ENCODE measurements at regions not wholly inside any gene's neighbourhood (a gene's known extent, or its start where the extent isn't known, plus 50 kb on each side); places are given as distances from the start of the nearest gene placed in this dataset.

GRCh38 chrX:74248889-74249288 is 55.1 kb upstream of the ZCCHC13 start:
- Histone ChIP-seq H4K5ac (ENCODE audit: low read depth, low read length) (peak overlapping the region; percentile 86; the same call in 1 of the 2 replicates), H3K9me3 (ENCODE audit: control insufficient read depth, insufficient read depth, low read length) (no peaks in the 10 kb centered on the region), H4K91ac (ENCODE audit: insufficient read depth, low read depth, low read length) (no peak overlapping the region), H3K4me3 (ENCODE audit: insufficient read depth, low read depth, low read length) (no peak overlapping the region), H3K9ac (ENCODE audit: low read depth, low read length) (no peak overlapping the region), H2BK120ac (ENCODE audit: low read depth, low read length) (no peak overlapping the region), H3K14ac (replicated peaks; ENCODE audit: low read depth, low read length) (no peak overlapping the region), H3K4ac (ENCODE audit: low read depth, low read length) (no peak overlapping the region), H2AK9ac (replicated peaks; ENCODE audit: low read depth, low read length, poor library complexity) (peak overlapping the region; percentile 55), H3K56ac (ENCODE audit: extremely low read depth, insufficient read depth, low read length) (no peak overlapping the region), H4K8ac (ENCODE audit: low read depth in 2 of 2, low read length in 2 of 2) (no peak overlapping the region), H3K79me1 (ENCODE audit: low read depth in 1 of 2, low read length in 2 of 2) (peaks cover 4 to 16% of the 10 kb centered on the region in 2 experiments; a peak in 3 of 4 replicates), H3K18ac (ENCODE audit: low read depth, low read length) (no peak overlapping the region), H3K23ac (ENCODE audit: low read depth, low read length) (no peak overlapping the region), H2BK20ac (ENCODE audit: low read depth, low read length) (0 out of 2 replicates have a peak overlapping the region, but pooled peaks have one; percentile 45), H2AFZ (replicated peaks; ENCODE audit: low read length, poor library complexity) (no peak overlapping the region), H4K20me1 (ENCODE audit: insufficient read depth, low read length) (no peaks in the 10 kb centered on the region), H2AK5ac (ENCODE audit: low read depth, low read length) (no peak overlapping the region), H2BK5ac (ENCODE audit: low read depth, low read length, poor library complexity, severe bottlenecking) (no peak overlapping the region), H3K9me1 (ENCODE audit: insufficient read depth, low read length) (peaks cover 7% of the 10 kb centered on the region; the same call in 1 of the 2 replicates), H3K27ac (ENCODE audit: insufficient read depth, low read length) (peak overlapping the region; percentile 75; the same call in 1 of the 2 replicates), H3K27me3 (ENCODE audit: control insufficient read depth, insufficient read depth, low read length) (no peaks in the 10 kb centered on the region), H3K36me3 (ENCODE audit: control insufficient read depth, insufficient read depth, low read length) (peaks cover 2% of the 10 kb centered on the region), H2BK15ac (ENCODE audit: low read depth, low read length) (no peak overlapping the region), H3K4me2 (ENCODE audit: low read depth, low read length) (no peak overlapping the region), H3K4me1 (ENCODE audit: control insufficient read depth, insufficient read depth, low read length) (peaks cover 12% of the 10 kb centered on the region)
- no peak for ATAC-seq (ENCODE audit: low read depth)
- TF ChIP-seq SMC3 (IDR thresholded peaks at IDR 0.05; ENCODE audit: low read depth, low read length) (no peak), RAD21 (IDR thresholded peaks at IDR 0.05; ENCODE audit: low read length) (no peak), ELK1 (IDR thresholded peaks at IDR 0.05; ENCODE audit: borderline replicate concordance, low read depth, low read length) (no peak), FOS (IDR thresholded peaks at IDR 0.05; ENCODE audit: low read depth, low read length) (no peak), USF2 (IDR thresholded peaks at IDR 0.05; ENCODE audit: low read depth, low read length) (no peak), RFX5 (IDR thresholded peaks at IDR 0.05; ENCODE audit: low read depth, low read length) (no peak), CHD1 (IDR thresholded peaks at IDR 0.05; ENCODE audit: low read depth, low read length) (no peak), CEBPB (IDR thresholded peaks at IDR 0.05; ENCODE audit: low read depth, low read length) (no peak), CTCF (conservative IDR thresholded peaks at IDR 0.05; ENCODE audit: low read depth, low read length) (no peak), MXI1 (IDR thresholded peaks at IDR 0.05; ENCODE audit: borderline replicate concordance, low read depth, low read length) (no peak), BHLHE40 (IDR thresholded peaks at IDR 0.05; ENCODE audit: low read depth, low read length) (no peak), RCOR1 (IDR thresholded peaks at IDR 0.05; ENCODE audit: insufficient replicate concordance, low read length) (no peak), NFE2L2 (IDR thresholded peaks at IDR 0.05; ENCODE audit: low read depth, low read length) (no peak), MAFK (IDR thresholded peaks at IDR 0.05; ENCODE audit: low read depth, low read length) (no peak), POLR2A (IDR thresholded peaks at IDR 0.05; ENCODE audit: low read depth, low read length) (no peak), MAZ (IDR thresholded peaks at IDR 0.05; ENCODE audit: borderline replicate concordance, low read depth, low read length) (no peak)
- ChIA-PET CTCF (no interaction called here), POLR2A (ENCODE audit: unreplicated experiment) (no interaction called here)
- no TSS peak for BruUV-seq (replicated peaks)
- DNase-seq, result no peak
- intact Hi-C loops (cut with micrococcal nuclease) (no loop called here), in situ Hi-C loops (cut with MboI; ENCODE audit: low sequenced_read_pairs) (no loop called here), dilution Hi-C loops (cut with HindIII; ENCODE audit: low sequenced_read_pairs, unreplicated experiment) (no loop called here)
- WGBS, 2 experiments (ENCODE audit: extremely low coverage in 2 of 2, insufficient read length in 1 of 2), result no CpG with 5 or more reads among the region's 4 CpGs

Data from IMR-90 (cell line).